ENCODE measurements at regions not wholly inside any gene's neighbourhood (a gene's known extent, or its start where the extent isn't known, plus 50 kb on each side); places are given as distances from the start of the nearest gene placed in this dataset.
"Not testable (repeated sequence)": the region's sequence is repeated elsewhere in the genome, so short reads cannot be mapped to it uniquely, and the experiment has no call there.

- DNase-seq = no peak
These were observed 141.4 kb upstream of the FOXP2 start for GRCh38 chr7:114273218-114273617.

DNA sequence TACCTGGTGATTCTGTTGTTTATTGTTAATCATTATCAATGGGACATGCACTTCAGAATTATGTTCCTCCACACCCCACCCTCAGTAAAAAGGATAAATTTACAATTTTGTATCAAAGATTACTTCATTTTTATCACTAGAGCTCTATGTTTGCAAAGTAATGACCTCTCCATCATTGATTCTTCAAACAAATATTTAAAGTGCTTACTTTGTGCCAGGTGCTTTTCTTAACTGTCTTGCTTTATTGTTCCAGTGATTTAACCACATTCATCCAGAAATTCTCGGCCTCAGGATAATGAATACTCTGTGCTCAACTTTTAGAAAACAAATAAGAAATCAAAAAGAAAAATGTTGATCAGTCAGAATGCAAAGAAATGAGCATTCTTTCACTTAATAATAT lies 144.9 kb upstream of the FOXP2 start:
- DNase-seq = no peak

GRCh38 chr7:114267550-114267949 lies 147.1 kb upstream of the FOXP2 start:
- DNase-seq = not testable (repeated sequence)

- no peak for DNase-seq
These were observed 150.6 kb upstream of the FOXP2 start for GRCh38 chr7:114264023-114264422.

- no peak for DNase-seq
These were observed 151.4 kb upstream of the FOXP2 start for GRCh38 chr7:114263219-114263618.

DNA sequence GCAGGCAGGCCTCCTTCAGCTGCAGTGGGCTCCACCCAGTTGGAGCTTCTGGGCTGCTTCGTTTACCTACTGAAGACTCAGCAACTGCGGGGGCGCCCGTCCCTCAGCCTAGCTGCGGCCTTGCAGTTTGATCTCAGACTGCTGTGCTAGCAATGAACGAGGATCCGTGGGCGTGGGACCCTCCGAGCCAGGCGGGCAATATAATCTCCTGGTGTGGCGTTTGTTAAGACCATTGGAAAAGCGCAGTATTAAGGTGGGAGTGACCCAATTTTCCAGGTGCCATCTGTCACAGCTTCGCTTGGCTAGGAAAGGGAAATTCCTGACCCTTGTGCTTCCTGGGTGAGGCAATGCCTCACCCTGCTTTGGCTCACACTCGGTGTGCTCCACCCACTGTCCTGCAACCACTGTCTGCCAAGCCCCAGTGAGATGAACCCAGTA lies 159.2 kb upstream of the FOXP2 start:
- DNase-seq = no peak

GRCh38 chr7:114243646-114244045 lies 171.0 kb upstream of the FOXP2 start:
- no peak for DNase-seq

DNA sequence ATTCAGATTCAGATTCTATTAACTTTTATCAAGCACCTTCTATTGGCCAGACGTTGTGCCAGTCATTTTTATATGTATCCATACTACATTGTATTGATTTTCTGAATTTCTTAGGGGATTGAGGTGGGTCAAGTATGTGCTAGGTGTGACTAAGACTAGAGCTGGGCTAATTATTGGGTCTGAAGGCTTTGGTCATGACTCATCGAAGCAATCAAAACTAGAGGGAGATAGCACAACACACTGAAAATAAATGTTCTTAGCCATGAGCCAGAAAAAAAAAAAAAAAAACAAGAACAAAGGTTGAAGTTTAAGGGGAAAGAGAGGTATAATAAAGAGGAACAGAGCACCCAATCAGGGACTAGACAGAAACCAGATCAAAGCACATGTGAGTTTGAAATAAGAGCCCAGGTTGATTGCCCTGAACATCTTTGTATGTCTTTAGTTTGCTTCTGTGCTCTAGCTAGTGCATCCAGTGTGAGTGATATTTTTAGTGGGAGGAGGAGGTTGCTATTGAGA lies 171.6 kb upstream of the FOXP2 start:
- no peak for DNase-seq

DNA sequence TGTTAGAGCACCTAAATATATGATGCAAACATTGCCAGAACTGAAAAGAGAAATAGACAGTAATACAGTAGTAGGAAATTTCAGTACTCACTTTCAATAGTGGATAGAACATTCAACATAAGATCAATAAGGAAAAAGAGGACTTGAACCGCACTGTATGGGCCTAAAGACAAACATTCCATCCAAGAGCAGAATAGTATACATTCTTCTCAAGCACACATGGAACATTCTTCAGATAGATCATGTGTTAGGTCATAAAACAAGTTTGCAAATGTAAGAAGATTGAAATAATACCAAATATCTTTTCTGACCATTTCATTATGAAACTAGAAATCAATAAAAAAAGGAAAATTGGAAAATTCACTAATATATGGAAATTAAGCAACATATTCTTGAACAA lies 185.4 kb upstream of the FOXP2 start:
- no peak for DNase-seq

DNA sequence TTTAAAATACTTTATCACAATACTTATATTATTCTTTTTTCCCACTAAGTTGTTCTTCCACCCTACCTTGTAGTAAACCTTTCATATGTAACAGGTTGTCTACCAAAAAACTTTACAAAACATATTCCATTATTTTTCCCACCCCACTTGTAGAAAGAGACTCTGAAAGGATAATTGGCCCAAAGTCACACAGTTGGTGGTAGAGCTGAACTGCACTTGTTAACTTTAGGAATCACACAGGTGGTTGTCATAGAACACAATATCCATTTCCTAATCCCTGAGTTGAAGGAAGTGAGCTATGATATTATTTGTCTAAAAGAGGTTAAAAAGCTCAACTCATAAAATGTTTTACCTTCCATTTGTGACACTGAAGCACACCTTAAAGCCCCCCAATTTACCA lies 188.8 kb upstream of the FOXP2 start:
- no peak for DNase-seq

DNA sequence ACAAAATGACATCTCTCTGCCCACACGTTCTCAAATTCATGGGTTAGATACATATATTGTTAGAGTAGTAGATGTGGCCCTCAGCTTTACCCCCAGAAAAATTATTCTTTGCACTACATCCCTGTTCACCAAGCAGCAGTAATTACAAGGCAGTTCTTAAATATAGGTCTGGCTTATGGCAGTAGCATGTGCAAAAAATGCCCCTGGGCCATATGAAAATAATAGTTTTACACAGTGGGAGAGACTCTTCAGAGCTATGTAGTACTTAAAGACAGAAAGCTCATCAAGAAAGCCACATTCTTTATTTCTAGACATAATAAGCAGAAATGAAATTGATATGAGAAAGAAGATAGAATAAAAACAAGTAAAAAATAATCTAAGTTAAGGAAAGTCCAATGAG lies 196.3 kb upstream of the FOXP2 start:
- no peak for DNase-seq

DNA sequence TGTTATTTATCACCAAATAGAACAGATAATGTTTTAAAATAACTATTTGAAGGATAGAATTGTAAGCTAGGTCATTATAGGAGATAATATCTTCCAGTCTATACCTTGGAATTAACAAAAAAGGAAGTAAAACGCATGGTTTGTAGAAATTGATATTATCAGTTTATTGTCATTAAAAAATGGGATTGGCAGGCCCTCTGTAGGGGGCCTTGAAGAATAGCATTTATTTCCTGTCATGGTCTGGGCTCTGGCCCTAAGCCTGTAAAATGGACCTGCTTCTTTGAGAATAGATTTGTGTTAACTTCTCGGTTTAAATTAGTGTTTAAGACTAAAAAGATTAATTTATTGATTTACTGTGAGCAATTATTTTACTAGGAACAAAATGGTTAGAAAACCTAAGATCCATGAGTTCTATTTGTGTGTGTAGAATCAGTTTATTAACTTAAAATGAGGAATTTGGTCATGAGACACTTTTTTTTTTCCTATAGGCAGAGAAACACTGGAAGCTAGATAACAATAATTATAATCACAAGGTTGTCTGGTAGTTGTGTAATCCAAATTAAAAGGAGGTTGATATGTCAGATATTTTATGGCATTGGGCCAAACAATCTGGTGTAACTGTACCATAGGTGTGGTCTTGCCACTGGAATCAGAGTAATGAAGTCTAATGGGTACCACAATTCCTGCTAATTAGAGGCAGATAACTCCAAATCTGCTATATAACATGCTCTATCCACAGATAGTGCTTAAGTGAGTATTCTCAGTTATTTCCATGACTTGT lies 197.4 kb upstream of the FOXP2 start:
- DNase-seq = no peak

DNA sequence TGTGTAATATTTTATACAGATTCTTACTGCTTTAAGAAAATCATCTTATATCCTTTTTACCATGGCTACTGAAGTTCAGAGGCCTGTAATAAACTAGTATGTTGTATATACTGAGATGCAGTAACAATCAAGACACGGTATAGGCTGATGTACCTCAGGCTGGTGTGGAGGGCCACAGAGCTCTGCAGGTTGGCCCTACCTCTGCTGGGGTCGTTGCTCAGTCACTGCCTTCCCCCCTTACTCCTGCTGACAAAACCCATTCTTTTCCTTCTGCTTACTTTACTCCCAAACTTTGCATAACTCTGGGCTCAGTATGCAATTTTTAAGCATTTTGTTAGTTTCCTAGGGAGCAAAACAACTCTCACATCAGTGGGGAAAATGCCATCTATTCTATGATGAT lies 200.1 kb upstream of the FOXP2 start:
- no peak for DNase-seq

GRCh38 chr7:114212721-114213429 lies 201.7 kb upstream of the FOXP2 start:
- DNase-seq = no peak

- no peak for DNase-seq
These were observed 204.6 kb upstream of the FOXP2 start for GRCh38 chr7:114209968-114210367.

GRCh38 chr7:114206688-114207087 lies 207.9 kb upstream of the FOXP2 start:
- no peak for DNase-seq

DNA sequence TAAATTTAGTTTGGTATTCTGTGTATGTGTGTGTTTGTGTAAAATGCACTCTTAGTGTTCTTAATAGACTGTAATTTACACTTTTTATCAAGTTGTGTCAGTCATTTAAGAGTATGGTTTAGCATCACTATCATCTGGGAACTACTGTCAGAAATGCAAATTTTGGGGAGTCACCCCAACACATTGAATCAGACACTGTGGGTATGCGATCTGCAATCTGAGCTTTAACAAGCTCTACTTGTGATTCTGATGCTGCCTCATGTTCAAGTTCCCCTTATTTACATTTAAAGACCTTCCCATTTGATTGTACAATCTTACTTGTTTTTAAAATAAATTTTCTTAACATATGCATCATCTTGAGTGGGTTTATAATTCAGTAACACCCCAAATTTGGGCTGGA lies 218.1 kb upstream of the FOXP2 start:
- no peak for DNase-seq

- DNase-seq = no peak
These were observed 224.2 kb upstream of the FOXP2 start for GRCh38 chr7:114190387-114190786.

DNA sequence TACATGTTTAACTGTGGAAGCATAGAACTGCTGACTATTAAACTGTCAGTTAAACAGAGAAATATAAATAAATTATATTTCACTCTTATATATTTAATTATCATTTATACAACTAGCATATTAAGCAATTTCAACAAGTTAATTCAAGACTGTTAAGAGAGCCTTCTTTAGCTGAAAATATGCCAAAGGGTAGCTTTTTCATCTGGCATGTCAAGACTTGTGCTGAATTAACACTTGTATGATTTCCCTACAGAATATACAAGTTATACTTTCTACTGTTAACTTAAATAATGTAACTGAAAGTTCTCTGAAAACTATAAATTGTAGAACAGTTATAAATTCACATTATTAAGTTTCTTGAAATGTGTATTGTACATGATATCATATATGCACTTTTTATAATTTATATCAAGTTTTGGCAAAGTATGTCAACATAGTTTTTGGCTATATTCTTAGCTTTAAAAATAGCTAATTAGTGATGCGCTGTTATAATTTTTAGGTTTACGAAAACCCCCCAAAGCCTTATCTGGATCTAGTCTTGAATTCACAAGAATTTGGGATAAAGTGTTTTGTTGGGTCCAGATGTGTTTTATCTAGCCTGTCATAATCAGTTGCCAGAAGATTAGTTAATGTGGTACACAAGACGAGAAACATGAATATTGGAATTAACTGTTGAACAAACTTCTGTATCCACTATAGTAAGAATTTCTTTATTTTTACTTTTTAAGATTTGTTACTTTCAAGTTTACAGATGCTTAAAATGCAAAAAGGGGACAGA lies 231.1 kb upstream of the FOXP2 start:
- DNase-seq = no peak

- no peak for DNase-seq
These were observed 231.8 kb upstream of the FOXP2 start for GRCh38 chr7:114182837-114183236.

DNA sequence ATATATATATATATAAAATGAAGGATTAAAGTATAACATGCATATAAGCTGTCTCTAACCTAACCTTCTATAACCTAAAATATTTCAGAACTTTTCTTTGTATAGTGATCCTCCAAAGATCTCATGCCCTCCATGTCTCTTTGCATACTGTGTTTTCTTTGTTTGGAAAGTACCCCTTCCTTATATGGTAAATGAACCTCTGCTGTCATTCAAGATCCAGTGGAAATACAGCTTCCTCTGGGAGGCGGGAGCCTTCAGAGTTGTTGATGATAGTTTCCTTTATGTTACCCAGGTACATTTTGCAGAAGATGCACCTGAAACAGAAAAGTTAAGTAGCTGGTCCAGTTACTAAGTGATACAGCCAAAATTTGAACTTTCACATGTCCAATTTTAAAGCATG lies 233.3 kb upstream of the FOXP2 start:
- no peak for DNase-seq

GRCh38 chr7:114180556-114181266 lies 233.9 kb upstream of the FOXP2 start:
- no peak for DNase-seq

- DNase-seq = no peak
These were observed 239.5 kb upstream of the FOXP2 start for GRCh38 chr7:114175125-114175524.
